Adrenal gland (tissue), 5 donors: ENCODE measurements at regions not wholly inside any gene's neighbourhood (a gene's known extent, or its start where the extent isn't known, plus 50 kb on each side); places are given as distances from the start of the nearest gene placed in this dataset.

Source experiments
- POLR2A ChIP-seq, 2 donors: fragments of 450-650 bp; IDR thresholded peaks; one replicate each; pipeline ENCODE4 v1.6.1; 2017; ENCODE audit warnings: antibody characterized with exemption in 2 of 2, mild to moderate bottlenecking in 2 of 2, moderate library complexity in 1 of 2
- TF ChIP-seq, protein P1 (sequence below), 6 experiments: fragments of 450-650 bp in 4 of 6; fragments of 200-600 bp in 2 of 6; sonication (generic) in 1 of 6; IDR thresholded peaks; 1 replicate in 5 of 6; 2 replicates in 1 of 6; pipeline versions ENCODE4 v1.5.1 to v1.8.0; 2016 to 2021; ENCODE audit warnings: antibody characterized with exemption in 6 of 6, mild to moderate bottlenecking in 2 of 6, moderate library complexity in 1 of 6
- donor health status: DM: no; HTN: no; CAD: no.

DNA sequence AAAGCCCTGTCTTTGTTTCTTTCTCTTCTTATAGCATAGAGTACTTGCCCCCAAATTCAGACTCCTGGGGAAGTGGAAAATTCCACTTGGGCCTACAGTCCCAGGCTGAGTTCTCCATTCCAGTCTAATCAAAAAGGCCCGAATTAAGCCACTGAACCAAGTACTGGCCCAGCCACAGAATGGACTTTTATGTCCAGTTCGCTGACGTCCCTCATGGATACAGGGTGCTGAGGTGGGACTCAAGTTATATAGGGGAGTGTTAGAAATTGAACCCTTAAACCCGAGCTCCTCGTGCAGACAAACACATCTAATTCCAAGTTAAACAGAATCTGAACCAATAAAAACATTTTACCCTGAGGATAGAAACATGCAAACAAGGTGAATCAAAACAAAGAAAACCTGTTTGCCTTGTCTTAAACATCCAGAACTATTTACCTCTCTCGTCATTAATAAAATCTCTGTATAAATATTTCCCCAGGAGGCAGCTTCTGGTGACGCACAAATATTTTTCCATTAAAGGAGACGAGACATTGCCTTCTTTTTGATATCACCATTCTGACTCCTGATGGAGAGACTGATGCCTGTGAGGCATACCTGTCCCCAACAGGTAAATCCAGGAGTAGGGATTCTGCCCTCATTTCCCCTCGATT, 136.8 kb upstream of the ARL4C start:
- no peak for TF ChIP-seq POLR2A (IDR thresholded peaks at IDR 0.05)
- TF ChIP-seq, protein P1, sequence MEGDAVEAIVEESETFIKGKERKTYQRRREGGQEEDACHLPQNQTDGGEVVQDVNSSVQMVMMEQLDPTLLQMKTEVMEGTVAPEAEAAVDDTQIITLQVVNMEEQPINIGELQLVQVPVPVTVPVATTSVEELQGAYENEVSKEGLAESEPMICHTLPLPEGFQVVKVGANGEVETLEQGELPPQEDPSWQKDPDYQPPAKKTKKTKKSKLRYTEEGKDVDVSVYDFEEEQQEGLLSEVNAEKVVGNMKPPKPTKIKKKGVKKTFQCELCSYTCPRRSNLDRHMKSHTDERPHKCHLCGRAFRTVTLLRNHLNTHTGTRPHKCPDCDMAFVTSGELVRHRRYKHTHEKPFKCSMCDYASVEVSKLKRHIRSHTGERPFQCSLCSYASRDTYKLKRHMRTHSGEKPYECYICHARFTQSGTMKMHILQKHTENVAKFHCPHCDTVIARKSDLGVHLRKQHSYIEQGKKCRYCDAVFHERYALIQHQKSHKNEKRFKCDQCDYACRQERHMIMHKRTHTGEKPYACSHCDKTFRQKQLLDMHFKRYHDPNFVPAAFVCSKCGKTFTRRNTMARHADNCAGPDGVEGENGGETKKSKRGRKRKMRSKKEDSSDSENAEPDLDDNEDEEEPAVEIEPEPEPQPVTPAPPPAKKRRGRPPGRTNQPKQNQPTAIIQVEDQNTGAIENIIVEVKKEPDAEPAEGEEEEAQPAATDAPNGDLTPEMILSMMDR (IDR thresholded peaks at IDR 0.05): no peak
